Keratinocyte (primary cell): ENCODE measurements at regions not wholly inside any gene's neighbourhood (a gene's known extent, or its start where the extent isn't known, plus 50 kb on each side); places are given as distances from the start of the nearest gene placed in this dataset.

ENCODE experiments used
- DNase-seq: peaks from one replicate; pipeline ENCODE4 v3.0.0-alpha.2; 2011; ENCODE audit warnings: low read depth, missing footprints, low spot score
- FAIRE-seq: peaks from 2 replicates; lab custom pipeline; 2011; peaks lifted over from hg19 to GRCh38; lab: Jason Lieb, UNC
- H2AFZ ChIP-seq: 2 replicates; pipeline ENCODE4 v1.6.0; 2012; ENCODE audit warnings: low read length, control low read depth, inconsistent platforms; ENCODE audit not compliant: control insufficient read depth
- H3K27ac ChIP-seq: 2 replicates; pipeline ENCODE4 v1.5.1; 2011; ENCODE audit warnings: low read length; ENCODE audit not compliant: control insufficient read depth, insufficient read depth
- H3K27me3 ChIP-seq: 3 replicates; pipeline ENCODE4 v1.6.0; 2011; ENCODE audit warnings: low read length; ENCODE audit not compliant: control insufficient read depth, insufficient read depth; ENCODE audit errors: extremely low read depth
- H3K36me3 ChIP-seq, 2 experiments: 2 replicates in 1 of 2; 3 replicates in 1 of 2; pipeline ENCODE4 v1.5.1; 2011; ENCODE audit warnings: low read length in 2 of 2, mild to moderate bottlenecking in 1 of 2; ENCODE audit not compliant: control insufficient read depth in 2 of 2, insufficient read depth in 2 of 2; ENCODE audit errors: extremely low read depth in 1 of 2
- H3K4me1 ChIP-seq: 3 replicates; pipeline ENCODE4 v1.5.1; 2011; ENCODE audit warnings: low read length; ENCODE audit not compliant: control insufficient read depth, insufficient read depth; ENCODE audit errors: extremely low read depth
- H3K4me2 ChIP-seq: 3 replicates; pipeline ENCODE4 v1.6.0; 2011; ENCODE audit warnings: low read depth, low read length; ENCODE audit not compliant: control insufficient read depth, insufficient read depth; ENCODE audit errors: extremely low read depth
- H3K4me3 ChIP-seq, 3 experiments: fragments of 200-600 bp in 1 of 3; sonication (generic) in 1 of 3; 2 replicates in 2 of 3; 3 replicates in 1 of 3; pipeline ENCODE4 v1.5.1; 2011 to 2016; ENCODE audit warnings: low read length in 3 of 3, mild to moderate bottlenecking in 3 of 3, control low read depth in 2 of 3, inconsistent platforms in 1 of 3, low read depth in 1 of 3, mixed read lengths in 1 of 3, mixed run types in 1 of 3, moderate library complexity in 1 of 3; ENCODE audit not compliant: control insufficient read depth in 2 of 3, insufficient read depth in 2 of 3; ENCODE audit errors: extremely low read depth in 1 of 3
- H3K79me2 ChIP-seq: 2 replicates; pipeline ENCODE4 v1.6.0; 2012; ENCODE audit warnings: low read length; ENCODE audit not compliant: control insufficient read depth, insufficient read depth
- H3K9ac ChIP-seq: 3 replicates; pipeline ENCODE4 v1.6.0; 2011; ENCODE audit warnings: low read length; ENCODE audit not compliant: control insufficient read depth, insufficient read depth; ENCODE audit errors: extremely low read depth
- H3K9me1 ChIP-seq: 3 replicates; pipeline ENCODE4 v1.6.0; 2011; ENCODE audit warnings: low read length; ENCODE audit not compliant: control insufficient read depth, insufficient read depth; ENCODE audit errors: extremely low read depth
- H3K9me3 ChIP-seq: 2 replicates; pipeline ENCODE4 v1.5.1; 2012; ENCODE audit warnings: low read depth, low read length; ENCODE audit not compliant: control insufficient read depth
- H4K20me1 ChIP-seq: 3 replicates; pipeline ENCODE4 v1.6.0; 2011; ENCODE audit warnings: low read length; ENCODE audit not compliant: control insufficient read depth, insufficient read depth; ENCODE audit errors: extremely low read depth
- CTCF ChIP-seq, 3 experiments: IDR thresholded peaks in 1 of 3; conservative IDR thresholded peaks in 1 of 3; optimal IDR thresholded peaks in 1 of 3; 2 replicates in 2 of 3; 3 replicates in 1 of 3; pipeline versions ENCODE3 to v1.5.1; 2011; ENCODE audit warnings: low read length in 3 of 3, mild to moderate bottlenecking in 3 of 3, moderate library complexity in 2 of 3, control low read depth in 1 of 3, inconsistent platforms in 1 of 3; ENCODE audit not compliant: insufficient read depth in 2 of 3; ENCODE audit errors: extremely low read depth in 1 of 3
- EZH2 ChIP-seq: IDR thresholded peaks from one replicate; pipeline ENCODE4 v1.6.1; 2012; ENCODE audit warnings: inconsistent platforms, mild to moderate bottlenecking, low read length, moderate library complexity
- dilution Hi-C: fragments of 300-500 bp; cut with MboI; formaldehyde crosslinking; loops from one replicate; pipeline ENCODE4 v1.7.0; 2020; ENCODE audit warnings: low sequenced_read_pairs; ENCODE audit not compliant: extremely low pct_ligation_motif_present

GRCh38 chr13:78862446-78862845 is 203.5 kb upstream of the OBI1 start:
- dilution Hi-C loops = no loop called here
- Histone ChIP-seq H3K9me3 (no peaks in the 10 kb centered on the region), H3K4me2 (no peak overlapping the region), H3K4me3 (no peak overlapping the region), H3K9me1 (no peaks in the 10 kb centered on the region), H2AFZ (no peak overlapping the region), H3K79me2 (no peaks in the 10 kb centered on the region), H3K36me3 (no peaks in the 10 kb centered on the region), H3K27ac (no peak overlapping the region), H3K9ac (no peak overlapping the region), H3K27me3 (no peaks in the 10 kb centered on the region), H3K4me1 (no peaks in the 10 kb centered on the region), H4K20me1 (no peaks in the 10 kb centered on the region)
- no peak for DNase-seq
- no peak for FAIRE-seq
- no peak for TF ChIP-seq EZH2
- TF ChIP-seq CTCF (optimal IDR thresholded peaks at IDR 0.05 in 1 of 3, IDR thresholded peaks at IDR 0.05 in 1 of 3, conservative IDR thresholded peaks at IDR 0.05 in 1 of 3; ENCODE audit: extremely low read depth in 1 of 3, insufficient read depth in 2 of 3, low read length in 3 of 3) = no peak

GRCh38 chr13:78852709-78853108 is 193.8 kb upstream of the OBI1 start:
- Histone ChIP-seq H3K9ac (no peak overlapping the region), H3K79me2 (no peaks in the 10 kb centered on the region), H3K27ac (no peak overlapping the region), H2AFZ (no peak overlapping the region), H3K9me3 (no peaks in the 10 kb centered on the region), H3K4me2 (no peak overlapping the region), H4K20me1 (no peaks in the 10 kb centered on the region), H3K4me1 (no peaks in the 10 kb centered on the region), H3K9me1 (no peaks in the 10 kb centered on the region), H3K36me3 (no peaks in the 10 kb centered on the region), H3K4me3 (no peak overlapping the region), H3K27me3 (no peaks in the 10 kb centered on the region)
- no peak for FAIRE-seq
- dilution Hi-C loops = no loop called here
- no peak for DNase-seq
- TF ChIP-seq CTCF (optimal IDR thresholded peaks at IDR 0.05 in 1 of 3, IDR thresholded peaks at IDR 0.05 in 1 of 3, conservative IDR thresholded peaks at IDR 0.05 in 1 of 3; ENCODE audit: extremely low read depth in 1 of 3, insufficient read depth in 2 of 3, low read length in 3 of 3) (no peak), EZH2 (no peak)
